GM10266 (cell line): ENCODE measurements at regions not wholly inside any gene's neighbourhood (a gene's known extent, or its start where the extent isn't known, plus 50 kb on each side); places are given as distances from the start of the nearest gene placed in this dataset.

Source experiments
- DNase-seq: peaks from one replicate; pipeline ENCODE4 v3.0.0; 2012; ENCODE audit errors: extremely low spot score
- CTCF ChIP-seq: IDR thresholded peaks from 2 replicates; pipeline ENCODE4 v1.5.1; 2012; ENCODE audit warnings: mild to moderate bottlenecking, low read depth; ENCODE audit not compliant: control insufficient read depth, insufficient read depth; ENCODE audit errors: missing control alignments

GRCh38 chr16:85346404-85347212, 234.3 kb upstream of the CIBAR2 start:
- DNase-seq, result no peak
- no peak for TF ChIP-seq CTCF

GRCh38 chr16:85347213-85347591, 234.9 kb upstream of the CIBAR2 start:
- DNase-seq, result peak; percentile 50
- peak; percentile 40 for TF ChIP-seq CTCF

GRCh38 chr16:85348065-85348840, 236.0 kb upstream of the CIBAR2 start:
- no peak for DNase-seq

DNA sequence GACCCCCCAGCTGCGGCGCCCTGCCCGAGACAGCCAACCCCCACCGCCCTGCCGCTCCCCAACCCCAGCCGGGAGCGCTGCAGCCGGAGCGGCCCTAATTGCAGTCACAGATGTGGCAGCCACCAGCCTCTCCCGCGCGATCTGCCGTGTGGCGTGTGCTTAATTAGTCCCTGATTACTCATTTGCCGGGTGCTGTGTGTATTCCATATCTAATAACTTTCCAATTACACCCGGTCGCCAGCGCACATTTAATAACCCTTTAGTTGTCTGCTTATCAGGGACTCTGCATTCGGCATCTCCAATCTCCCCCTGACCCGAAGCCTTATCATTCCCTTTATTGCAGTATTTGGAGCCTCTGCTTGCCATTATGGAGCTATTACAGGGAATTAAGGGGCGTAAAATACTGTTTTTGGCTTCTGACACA, 236.7 kb upstream of the CIBAR2 start:
- no peak for DNase-seq
- no peak for TF ChIP-seq CTCF

More at GRCh38 chr16:85348065-85348840, 236.0 kb upstream of the CIBAR2 start:
- no peak for TF ChIP-seq CTCF

DNA sequence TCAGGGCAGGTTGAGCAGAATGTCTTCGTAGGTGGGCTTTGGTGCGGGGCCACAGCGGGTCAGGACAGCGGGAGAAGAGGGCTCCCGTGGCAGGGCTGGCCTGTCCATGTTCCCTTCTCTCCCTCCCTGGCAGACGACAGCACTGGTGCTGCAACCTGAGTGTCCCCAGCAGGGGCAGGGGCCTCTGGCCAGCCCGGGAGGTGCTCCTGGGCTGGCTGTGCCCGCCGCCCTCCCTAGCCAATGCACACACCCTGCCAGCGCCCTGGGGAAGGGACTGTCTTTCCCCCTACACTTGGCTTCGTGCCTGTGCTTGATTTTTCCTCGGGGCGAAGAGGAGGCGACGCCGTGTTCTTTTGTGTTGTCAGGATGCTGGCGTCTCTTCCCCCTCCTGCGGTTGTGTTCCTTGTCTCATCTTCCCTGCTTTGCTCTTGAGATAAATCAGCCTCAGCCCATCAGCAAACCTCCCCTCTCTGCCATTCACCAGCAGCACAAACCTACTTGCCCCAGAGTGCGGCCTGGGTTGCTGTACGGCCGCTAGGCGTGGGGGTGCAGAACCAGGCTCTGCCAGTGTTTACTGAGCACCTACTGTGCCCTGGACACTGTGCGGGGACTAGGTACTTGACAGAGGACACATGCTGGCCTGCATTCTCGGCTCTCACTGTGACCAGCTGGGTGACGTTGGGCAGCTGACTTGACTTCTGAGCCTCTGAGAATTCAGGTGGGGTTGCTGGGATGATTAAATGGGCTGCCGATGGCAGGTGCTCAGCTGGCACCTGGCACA, 237.3 kb upstream of the CIBAR2 start:
- no peak for TF ChIP-seq CTCF
- no peak for DNase-seq

DNA sequence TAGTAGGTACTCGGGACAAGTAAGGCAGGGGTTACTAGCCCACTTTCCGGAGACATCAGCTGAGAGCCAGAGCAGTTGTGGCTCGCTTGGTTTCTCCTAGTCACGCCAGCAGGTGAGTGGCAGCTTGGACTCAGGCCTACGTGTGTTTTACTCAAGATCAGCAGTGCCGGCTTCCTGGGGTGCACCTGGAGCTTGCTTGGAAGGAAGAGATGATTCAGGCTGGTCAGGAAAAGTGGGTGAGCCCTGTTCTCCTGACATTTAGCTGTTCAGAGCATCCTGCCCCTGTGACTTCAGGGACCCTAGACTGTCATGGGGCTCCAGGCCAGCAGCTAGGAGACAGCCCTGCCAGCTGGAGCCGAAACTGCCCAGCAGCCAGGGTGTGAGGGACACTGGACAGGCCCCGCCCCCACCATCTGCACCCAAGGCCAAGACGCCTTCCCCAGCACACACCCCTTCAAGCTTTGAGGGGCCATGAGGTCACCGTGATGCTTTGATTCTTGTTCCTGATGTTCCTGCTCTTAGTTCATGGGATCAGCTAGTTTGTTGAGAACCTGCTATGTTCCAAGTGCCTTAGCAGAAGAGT, 238.0 kb upstream of the CIBAR2 start:
- TF ChIP-seq CTCF, result no peak
- DNase-seq, result no peak
